BJ (cell line): ENCODE measurements at regions not wholly inside any gene's neighbourhood (a gene's known extent, or its start where the extent isn't known, plus 50 kb on each side); places are given as distances from the start of the nearest gene placed in this dataset.

Source experiments
- CTCF ChIA-PET: fragments of 350-600 bp; formaldehyde crosslinking; extraction: SDS; loops from one replicate; lab custom pipeline; 2021; ENCODE audit warnings: antibody characterized with exemption, inconsistent platforms; lab: Yijun Ruan, JAX
- POLR2A ChIA-PET: fragments of 300-600 bp; sonication (Branson Sonifier 250); formaldehyde crosslinking; extraction: SDS; loops from one replicate; lab custom pipeline; 2021; ENCODE audit warnings: antibody characterized with exemption; lab: Charles Lee
- DNase-seq: peaks from one replicate; pipeline ENCODE4 v3.0.0-alpha.2; 2011; ENCODE audit warnings: low read depth
- H3K27me3 ChIP-seq: 2 replicates; pipeline ENCODE4 v1.6.0; 2011; ENCODE audit warnings: low read length; ENCODE audit not compliant: control insufficient read depth, insufficient read depth
- H3K36me3 ChIP-seq: 2 replicates; pipeline ENCODE4 v1.5.1; 2011; ENCODE audit warnings: low read length; ENCODE audit not compliant: control insufficient read depth, insufficient read depth
- H3K4me3 ChIP-seq: 2 replicates; pipeline ENCODE4 v1.5.1; 2011; ENCODE audit warnings: low read depth, mild to moderate bottlenecking, control low read depth, low read length
- CTCF ChIP-seq: IDR thresholded peaks from 2 replicates; pipeline ENCODE4 v1.5.1; 2011; ENCODE audit warnings: low read depth, mild to moderate bottlenecking, control low read depth, inconsistent platforms, low read length, moderate library complexity; ENCODE audit not compliant: insufficient read depth

- Histone ChIP-seq H3K27me3 (no peaks in the 10 kb centered on the region), H3K4me3 (no peak overlapping the region), H3K36me3 (no peaks in the 10 kb centered on the region)
- TF ChIP-seq CTCF = no peak
- DNase-seq = no peak
- ChIA-PET CTCF (no interaction called here), POLR2A (no interaction called here)
These were observed 568.1 kb upstream of the GNPDA2 start for GRCh38 chr4:45294464-45294863.

- DNase-seq = no peak
- POLR2A ChIA-PET = no interaction called here
- no peaks in the 10 kb centered on the region for H3K36me3 ChIP-seq
- H3K27me3 ChIP-seq = no peaks in the 10 kb centered on the region
- no peak for TF ChIP-seq CTCF
- CTCF ChIA-PET = no interaction called here
- no peak overlapping the region for H3K4me3 ChIP-seq
These were observed 567.0 kb upstream of the GNPDA2 start for GRCh38 chr4:45293335-45293734.

DNA sequence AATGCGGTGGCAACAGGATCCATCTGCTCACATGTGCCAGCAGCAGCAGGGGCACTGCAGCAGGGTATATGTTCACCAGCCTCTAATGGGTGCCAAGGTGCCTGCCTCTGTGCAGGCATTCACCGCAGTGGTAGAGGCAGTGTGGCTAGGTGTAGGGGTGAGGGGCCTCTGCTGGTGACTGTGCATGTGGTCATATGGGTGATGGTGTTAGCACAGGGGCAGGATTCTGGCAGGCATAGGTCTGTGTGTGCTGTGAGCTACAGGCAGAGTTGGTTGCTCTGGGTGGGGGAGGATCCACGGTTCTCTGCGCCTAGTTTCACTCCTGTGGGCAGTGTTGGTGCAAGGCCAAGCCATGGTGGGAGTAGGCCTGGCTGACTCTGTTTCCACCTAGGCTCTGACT, 566.5 kb upstream of the GNPDA2 start:
- Histone ChIP-seq H3K36me3 (no peaks in the 10 kb centered on the region), H3K27me3 (no peaks in the 10 kb centered on the region), H3K4me3 (no peak overlapping the region)
- ChIA-PET POLR2A (no interaction called here), CTCF (no interaction called here)
- DNase-seq = no peak
- no peak for TF ChIP-seq CTCF

DNA sequence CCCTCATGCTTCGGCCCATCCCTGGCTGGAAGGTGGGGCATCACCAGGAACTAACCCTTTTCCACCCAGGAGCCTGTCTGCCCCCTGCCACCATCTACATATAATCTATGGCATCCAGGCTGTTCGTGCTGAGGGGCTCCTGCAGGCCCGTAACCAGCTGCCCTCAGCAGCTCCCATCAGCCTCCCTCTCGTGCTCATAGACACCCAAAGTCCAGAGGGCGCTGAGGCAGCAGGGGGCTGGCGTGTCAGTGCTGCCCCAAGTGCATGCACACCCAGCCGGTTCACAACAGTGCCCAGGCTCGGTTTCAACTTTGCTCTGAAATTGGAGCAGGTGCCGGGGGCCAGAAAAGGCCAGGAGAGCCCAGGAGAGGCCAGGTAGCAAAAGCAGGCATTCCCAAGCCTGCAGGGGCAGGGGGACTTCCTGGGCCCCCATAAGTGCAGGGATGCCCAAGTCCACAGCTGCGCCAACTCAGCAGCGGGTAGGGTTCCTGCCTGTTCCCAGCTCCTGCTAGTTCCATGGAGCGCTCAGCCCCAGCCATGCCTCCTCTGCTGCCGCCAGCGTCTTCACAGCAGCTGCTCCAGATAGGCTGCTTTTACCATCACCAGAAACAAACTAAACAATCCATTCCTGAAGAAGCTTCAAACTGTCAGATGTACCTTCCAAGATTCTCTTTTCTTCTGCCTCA, 558.2 kb upstream of the GNPDA2 start:
- CTCF ChIA-PET = no interaction called here
- POLR2A ChIA-PET = no interaction called here
- no peaks in the 10 kb centered on the region for H3K27me3 ChIP-seq
- TF ChIP-seq CTCF = no peak
- DNase-seq = no peak
- no peaks in the 10 kb centered on the region for H3K36me3 ChIP-seq
- H3K4me3 ChIP-seq = no peak overlapping the region

DNA sequence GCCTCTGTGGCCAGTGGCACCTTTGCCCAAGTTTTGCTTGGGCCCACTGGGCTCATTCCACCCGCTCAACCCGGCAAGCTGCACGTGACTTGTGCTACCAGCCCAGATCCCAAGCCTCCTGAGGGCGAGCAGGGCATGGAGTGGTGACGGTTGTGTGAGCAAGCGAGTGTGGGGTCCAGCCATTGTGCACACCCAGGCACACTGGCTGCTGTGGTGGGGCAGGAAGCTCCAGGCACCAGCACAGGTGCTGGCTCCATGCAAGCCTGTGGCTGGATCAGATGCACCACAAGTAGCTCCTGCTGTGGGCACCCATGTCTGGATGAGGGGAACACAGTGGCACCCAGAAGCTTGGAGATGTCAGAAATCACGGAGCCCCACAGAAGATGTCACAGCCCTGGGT, 557.0 kb upstream of the GNPDA2 start:
- DNase-seq = no peak
- Histone ChIP-seq H3K36me3 (no peaks in the 10 kb centered on the region), H3K27me3 (no peaks in the 10 kb centered on the region), H3K4me3 (no peak overlapping the region)
- no peak for TF ChIP-seq CTCF
- ChIA-PET POLR2A (no interaction called here), CTCF (no interaction called here)
